IMR-90 (cell line): ENCODE measurements at regions not wholly inside any gene's neighbourhood (a gene's known extent, or its start where the extent isn't known, plus 50 kb on each side); places are given as distances from the start of the nearest gene placed in this dataset.

Experiments used
- CTCF ChIP-seq: conservative IDR thresholded peaks from 2 replicates; pipeline ENCODE4 v1.5.1; 2012; ENCODE audit warnings: mild to moderate bottlenecking, low read depth, low read length, improper control_type of control experiment
- POLR2A ChIP-seq: IDR thresholded peaks from 2 replicates; pipeline ENCODE4 v1.6.1; 2012; ENCODE audit warnings: mild to moderate bottlenecking, low read depth, low read length
- RFX5 ChIP-seq: IDR thresholded peaks from 2 replicates; pipeline ENCODE4 v1.8.0; 2012; ENCODE audit warnings: low read depth, mild to moderate bottlenecking, low read length, moderate library complexity

- TF ChIP-seq CTCF (no peak), POLR2A (no peak), RFX5 (no peak)
Observed at GRCh38 chr5:21663082-21663481, 1190.1 kb downstream of the CDH12 start.
